BE2C (cell line): ENCODE measurements at regions not wholly inside any gene's neighbourhood (a gene's known extent, or its start where the extent isn't known, plus 50 kb on each side); places are given as distances from the start of the nearest gene placed in this dataset.

Source experiments
- DNase-seq: peaks from one replicate; pipeline ENCODE4 v3.0.0-alpha.2; 2020
- H3K27me3 ChIP-seq: fragments of 250-450 bp; sonication (Bioruptor Pico); 2 replicates; pipeline ENCODE4 v1.5.1; 2020; ENCODE audit warnings: mild to moderate bottlenecking
- H3K36me3 ChIP-seq: fragments of 250-450 bp; sonication (Bioruptor Pico); 2 replicates; pipeline ENCODE4 v1.5.1; 2020; ENCODE audit warnings: mild to moderate bottlenecking
- H3K4me1 ChIP-seq: fragments of 250-450 bp; sonication (Bioruptor Pico); 2 replicates; pipeline ENCODE4 v1.5.1; 2020
- H3K4me3 ChIP-seq: 2 replicates; pipeline ENCODE4 v1.5.1; 2011; ENCODE audit warnings: low read depth, low read length
- H3K9me3 ChIP-seq: fragments of 250-450 bp; sonication (Bioruptor Pico); 2 replicates; pipeline ENCODE4 v1.5.1; 2020
- CTCF ChIP-seq: IDR thresholded peaks from 2 replicates; pipeline ENCODE4 v1.5.1; 2012; ENCODE audit warnings: mild to moderate bottlenecking, low read depth, low read length

- DNase-seq: no peak
- Histone ChIP-seq H3K9me3 (no peaks in the 10 kb centered on the region), H3K4me1 (no peaks in the 10 kb centered on the region), H3K36me3 (no peaks in the 10 kb centered on the region), H3K27me3 (no peaks in the 10 kb centered on the region), H3K4me3 (no peak overlapping the region)
- TF ChIP-seq CTCF: no peak
Measured at GRCh38 chr5:158570502-158570901, 529.2 kb downstream of the EBF1 start.

GRCh38 chr5:158569534-158569933, 530.2 kb downstream of the EBF1 start:
- no peaks in the 10 kb centered on the region for H3K27me3 ChIP-seq
- H3K4me1 ChIP-seq: no peaks in the 10 kb centered on the region
- H3K36me3 ChIP-seq: no peaks in the 10 kb centered on the region
- H3K4me3 ChIP-seq: no peak overlapping the region
- DNase-seq: no peak
- TF ChIP-seq CTCF: no peak
- H3K9me3 ChIP-seq: no peaks in the 10 kb centered on the region

GRCh38 chr5:158565017-158565789, 534.5 kb downstream of the EBF1 start:
- no peaks in the 10 kb centered on the region for H3K36me3 ChIP-seq
- no peak overlapping the region for H3K4me3 ChIP-seq
- DNase-seq: no peak
- H3K27me3 ChIP-seq: no peaks in the 10 kb centered on the region
- no peak for TF ChIP-seq CTCF
- H3K9me3 ChIP-seq: no peaks in the 10 kb centered on the region
- H3K4me1 ChIP-seq: no peaks in the 10 kb centered on the region

- H3K4me3 ChIP-seq: no peak overlapping the region
- H3K36me3 ChIP-seq: no peaks in the 10 kb centered on the region
- H3K9me3 ChIP-seq: no peaks in the 10 kb centered on the region
- H3K27me3 ChIP-seq: no peaks in the 10 kb centered on the region
- TF ChIP-seq CTCF: no peak
- no peak for DNase-seq
- H3K4me1 ChIP-seq: no peaks in the 10 kb centered on the region
Measured at GRCh38 chr5:158563760-158564390, 535.8 kb downstream of the EBF1 start.

GRCh38 chr5:158561562-158562190, 538.0 kb downstream of the EBF1 start:
- no peak for DNase-seq
- TF ChIP-seq CTCF: no peak

GRCh38 chr5:158560170-158560569, 539.5 kb downstream of the EBF1 start:
- DNase-seq: peak; percentile 23
- Histone ChIP-seq H3K4me3 (no peak overlapping the region), H3K9me3 (no peaks in the 10 kb centered on the region), H3K4me1 (no peaks in the 10 kb centered on the region), H3K27me3 (no peaks in the 10 kb centered on the region), H3K36me3 (no peaks in the 10 kb centered on the region)
- TF ChIP-seq CTCF: no peak

More at GRCh38 chr5:158561562-158562190, 538.0 kb downstream of the EBF1 start:
- Histone ChIP-seq H3K4me1 (no peaks in the 10 kb centered on the region), H3K27me3 (no peaks in the 10 kb centered on the region), H3K4me3 (no peak overlapping the region), H3K36me3 (no peaks in the 10 kb centered on the region), H3K9me3 (no peaks in the 10 kb centered on the region)
